GM19397 (cell line): ENCODE measurements at regions not wholly inside any gene's neighbourhood (a gene's known extent, or its start where the extent isn't known, plus 50 kb on each side); places are given as distances from the start of the nearest gene placed in this dataset.

ENCODE experiments used
- ATAC-seq: cut with Tn5 transposase; IDR thresholded peaks from one replicate; pipeline ENCODE4 v1.9.1; 2021; ENCODE audit warnings: mild to moderate bottlenecking, moderate library complexity; ENCODE audit not compliant: unreplicated experiment

DNA sequence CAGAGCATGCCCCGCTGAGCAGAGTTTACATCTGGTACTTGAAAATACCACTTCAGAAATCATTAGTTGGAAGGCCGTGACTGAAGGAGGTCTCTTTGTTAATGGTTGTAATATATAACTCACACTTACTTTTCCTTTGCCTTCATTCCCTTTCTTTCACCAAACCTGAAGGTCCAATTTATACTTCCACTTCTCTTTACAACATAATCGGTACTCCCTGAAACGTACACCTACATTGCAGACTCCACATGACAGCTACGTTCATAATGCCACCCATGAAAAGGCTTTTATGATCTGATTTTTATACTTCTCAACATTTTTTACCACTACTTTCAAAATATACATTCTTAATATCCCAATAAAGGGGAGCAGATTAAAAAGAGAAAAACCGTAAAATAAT lies 298.7 kb downstream of the C4orf33 start:
- ATAC-seq, result no peak

DNA sequence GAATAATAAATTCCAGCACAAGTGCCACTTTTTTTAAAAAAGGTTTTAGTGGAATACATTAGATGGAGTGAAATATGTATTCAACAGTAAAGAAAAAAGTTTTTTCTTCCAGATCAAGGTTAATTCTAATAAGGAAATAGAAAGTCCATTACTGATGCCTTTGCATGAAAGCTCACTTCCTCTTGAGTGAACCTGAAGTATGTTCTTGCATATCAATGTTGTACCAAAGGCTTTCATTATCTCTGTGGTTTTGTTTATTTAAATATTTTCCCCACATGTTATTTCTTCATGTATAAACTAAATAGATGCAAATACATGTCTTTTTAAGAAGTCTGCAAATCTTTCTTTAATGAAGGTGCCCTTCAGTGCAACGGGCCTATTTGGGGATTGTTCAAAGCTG lies 307.9 kb downstream of the C4orf33 start:
- no peak for ATAC-seq

- no peak for ATAC-seq
Measured at GRCh38 chr4:129410115-129410514, 314.2 kb downstream of the C4orf33 start.

- no peak for ATAC-seq
Measured at GRCh38 chr4:129415004-129415403, 319.1 kb downstream of the C4orf33 start.

GRCh38 chr4:129420637-129421036 lies 324.7 kb downstream of the C4orf33 start:
- no peak for ATAC-seq

DNA sequence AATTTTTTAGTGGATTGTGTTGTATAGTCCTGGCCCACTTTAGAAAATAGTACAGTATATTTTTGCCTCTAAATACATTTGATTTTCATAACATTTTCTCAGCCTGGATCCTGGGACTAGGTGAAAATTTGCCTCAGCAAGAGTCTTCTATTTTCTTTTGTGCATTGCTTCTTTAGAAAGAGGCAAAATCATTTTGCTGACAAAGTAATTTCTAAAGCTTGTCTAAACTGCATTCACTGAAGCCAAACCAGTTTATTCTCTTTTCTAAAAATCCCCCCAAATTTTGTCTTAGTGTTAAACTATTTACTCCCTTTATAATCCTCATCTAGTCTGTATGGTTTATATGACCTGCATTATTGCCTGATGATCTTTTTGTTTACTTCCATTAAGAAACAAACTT lies 326.3 kb downstream of the C4orf33 start:
- ATAC-seq, result no peak

DNA sequence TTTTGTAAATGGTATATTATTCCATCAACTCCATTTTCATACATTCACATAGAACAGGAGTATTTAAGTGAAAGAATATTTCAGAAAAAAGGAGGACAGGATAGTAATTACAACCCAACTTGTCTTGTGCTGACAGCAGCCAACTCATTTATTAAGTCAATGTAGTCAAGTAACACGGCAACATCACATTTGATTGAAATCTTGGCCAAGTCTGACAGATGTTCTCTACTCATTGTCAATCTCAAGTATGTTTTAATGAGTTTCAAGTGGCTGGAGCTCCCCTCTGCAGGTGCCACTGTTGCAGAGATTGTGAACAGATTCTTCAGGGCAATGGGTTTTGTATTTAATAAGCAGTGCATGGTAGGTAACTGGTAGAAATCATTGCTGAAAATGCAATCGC lies 332.5 kb downstream of the C4orf33 start:
- ATAC-seq, result no peak

- ATAC-seq, result no peak
Measured at GRCh38 chr4:129429581-129430320, 333.8 kb downstream of the C4orf33 start.

GRCh38 chr4:129437347-129437746 lies 341.4 kb downstream of the C4orf33 start:
- ATAC-seq, result no peak

- ATAC-seq, result no peak
Measured at GRCh38 chr4:129438456-129438981, 342.6 kb downstream of the C4orf33 start.

DNA sequence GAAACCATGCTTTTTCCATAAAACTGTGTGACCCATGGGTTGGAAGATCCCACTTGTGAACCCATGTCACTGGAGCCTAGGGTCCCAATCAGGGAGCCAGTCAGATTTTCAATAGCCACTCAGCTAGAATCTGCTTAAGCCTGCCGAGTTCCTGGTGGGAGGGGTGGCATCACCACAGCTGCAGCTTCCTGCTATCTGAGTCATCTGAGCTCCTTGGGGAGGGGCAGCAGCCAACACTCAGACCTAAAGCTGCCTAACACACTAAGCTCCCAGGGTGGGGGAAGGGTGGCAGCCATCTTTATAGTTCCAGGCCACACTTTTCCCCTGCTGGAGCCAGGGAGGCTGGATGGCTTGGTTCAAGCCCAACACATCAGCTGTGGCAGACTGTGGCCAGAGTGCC lies 350.1 kb downstream of the C4orf33 start:
- no peak for ATAC-seq

GRCh38 chr4:129453524-129454200 lies 357.7 kb downstream of the C4orf33 start:
- no peak for ATAC-seq

DNA sequence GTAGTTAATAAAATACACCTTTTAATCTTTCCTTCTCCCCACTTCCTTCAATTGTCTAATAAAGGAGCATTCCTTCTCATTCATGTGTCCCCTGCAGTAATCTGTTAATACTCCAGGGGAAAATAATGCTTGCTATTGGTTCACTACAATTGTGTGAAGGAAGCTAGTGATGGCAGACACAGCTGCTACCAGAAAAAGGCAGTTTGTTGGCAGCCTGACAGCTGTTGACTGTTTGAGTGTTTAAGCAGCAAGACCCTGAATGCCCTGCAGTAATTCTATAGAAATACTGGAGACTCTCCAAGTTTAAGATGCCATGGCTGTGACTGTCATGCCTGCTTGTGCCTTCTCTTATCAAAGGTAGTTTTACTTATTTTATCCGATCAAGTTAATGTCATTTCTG lies 359.5 kb downstream of the C4orf33 start:
- no peak for ATAC-seq

DNA sequence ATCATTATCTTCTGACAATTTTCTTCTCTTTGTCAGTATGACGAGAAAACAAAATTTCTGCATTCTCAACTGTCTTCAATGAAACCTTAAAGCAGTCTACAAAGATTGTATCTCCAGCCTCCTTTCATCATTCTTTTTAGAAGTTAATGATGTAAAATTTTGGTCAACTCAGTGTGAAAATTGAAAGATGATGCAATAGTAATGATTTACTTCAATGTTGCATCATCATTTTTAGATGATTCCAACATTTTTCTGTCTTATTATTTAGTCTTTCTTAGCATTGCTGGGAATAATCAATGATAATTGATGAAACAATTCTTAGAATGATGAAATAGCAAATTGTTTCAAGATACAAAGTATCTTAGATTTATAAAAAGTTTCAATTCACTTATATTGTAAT lies 372.7 kb downstream of the C4orf33 start:
- no peak for ATAC-seq

DNA sequence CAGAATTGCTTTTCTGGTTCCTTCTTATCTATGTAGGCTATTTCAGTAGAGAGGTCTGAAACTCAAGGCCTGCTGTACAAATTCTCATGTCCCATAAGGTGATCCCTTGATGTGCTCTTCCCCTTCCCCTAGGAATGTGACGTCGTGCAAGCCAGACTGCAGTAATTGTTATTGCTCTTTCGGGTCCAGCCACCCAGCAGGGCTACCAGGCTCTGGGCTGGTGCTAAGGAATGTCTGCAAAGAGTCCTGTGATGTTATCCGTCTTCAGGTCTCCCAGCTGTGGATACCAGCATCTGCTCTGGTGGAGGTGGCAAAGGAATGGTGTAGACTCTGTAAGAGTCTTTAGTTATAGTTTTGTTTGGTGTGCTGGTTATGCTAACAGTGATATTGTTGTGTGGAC lies 378.7 kb downstream of the C4orf33 start:
- no peak for ATAC-seq

DNA sequence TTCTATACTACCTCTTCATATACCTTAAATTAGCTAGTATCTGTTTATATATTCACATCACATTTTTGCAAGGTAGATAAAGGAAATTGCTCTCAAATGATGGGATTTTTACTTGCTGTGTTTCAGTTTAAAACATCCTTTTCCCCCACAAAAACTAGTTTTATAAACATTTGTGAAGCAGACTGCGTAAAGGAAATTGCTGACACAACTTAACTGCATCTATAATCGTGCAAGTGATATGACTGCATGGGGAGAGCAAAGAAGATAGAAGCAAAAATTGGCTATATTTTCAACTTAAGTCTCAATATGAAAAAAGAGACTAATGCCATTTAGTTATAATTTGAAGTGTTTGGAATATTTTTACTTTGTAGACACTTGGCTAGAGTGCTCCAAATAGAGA lies 385.2 kb downstream of the C4orf33 start:
- no peak for ATAC-seq

DNA sequence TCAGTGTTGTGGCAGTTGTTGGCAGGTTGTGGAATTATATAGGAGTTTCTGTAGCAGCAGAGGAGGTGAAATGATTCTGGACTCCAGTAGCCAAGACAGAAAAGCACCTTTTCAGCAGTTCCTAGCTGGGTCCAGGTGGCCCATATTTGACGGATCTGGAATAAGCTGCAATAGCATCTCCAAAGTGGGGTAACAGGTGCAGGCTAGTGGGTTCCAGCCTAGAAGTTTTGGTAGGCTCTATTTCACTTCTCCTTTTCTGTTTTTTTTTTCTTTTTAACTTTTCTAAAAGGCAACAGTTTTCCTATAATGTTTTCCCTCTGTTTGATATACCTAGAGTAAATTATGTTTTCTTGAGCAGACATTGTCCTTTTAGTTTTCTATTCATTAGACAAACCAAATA lies 392.5 kb downstream of the C4orf33 start:
- ATAC-seq, result no peak

- no peak for ATAC-seq
Measured at GRCh38 chr4:129490516-129490915, 394.6 kb downstream of the C4orf33 start.

GRCh38 chr4:129498626-129499025 lies 402.7 kb downstream of the C4orf33 start:
- no peak for ATAC-seq

DNA sequence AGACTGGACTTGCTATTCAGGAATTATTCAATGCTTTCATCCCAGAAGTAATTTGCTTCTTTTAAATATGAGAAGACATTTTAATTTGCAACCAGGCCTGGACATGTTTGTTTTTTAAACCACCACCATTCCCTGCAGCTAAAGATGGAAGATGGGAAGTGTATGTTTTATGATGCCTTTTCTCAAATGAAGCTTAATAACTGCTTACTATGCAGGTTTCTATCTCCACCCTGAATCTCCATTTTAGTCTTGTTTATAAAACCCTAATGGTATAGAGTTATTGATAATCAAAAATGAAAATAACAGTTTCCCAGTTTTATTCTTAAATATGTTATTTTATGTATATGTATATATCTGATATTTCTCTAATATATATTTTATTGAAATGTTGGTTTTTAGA lies 418.9 kb downstream of the C4orf33 start:
- ATAC-seq, result no peak

- ATAC-seq, result no peak
Measured at GRCh38 chr4:129515356-129515755, 419.4 kb downstream of the C4orf33 start.

DNA sequence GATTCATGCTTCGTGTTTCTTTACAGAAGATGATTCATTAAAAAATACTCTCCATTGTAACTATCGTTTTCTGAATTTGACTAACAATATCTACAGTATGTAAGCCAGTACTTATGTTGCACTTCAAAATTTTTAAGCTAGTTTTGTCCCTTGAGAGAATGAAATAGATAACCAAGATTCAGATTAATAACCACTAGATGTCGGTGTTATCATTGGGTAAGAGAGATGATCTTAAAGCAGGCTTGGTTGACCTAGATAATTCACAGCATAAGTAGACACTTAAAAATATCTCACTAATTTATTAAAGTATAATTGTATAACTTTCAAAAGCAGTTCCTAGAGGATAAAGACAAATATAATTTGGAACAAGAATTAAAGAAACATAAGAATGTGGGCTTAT lies 430.9 kb downstream of the C4orf33 start:
- no peak for ATAC-seq
